Stimulated activated naive B cell treated with anti-CD40 and anti-IgM and Interleukin-4, amounts not matched to agents 10 μg/mL and 1 μg/mL and 100 μg/mL, for 72 hours (primary cell): ENCODE measurements at regions not wholly inside any gene's neighbourhood (a gene's known extent, or its start where the extent isn't known, plus 50 kb on each side); places are given as distances from the start of the nearest gene placed in this dataset.
"Not testable (repeated sequence)": the region's sequence is repeated elsewhere in the genome, so short reads cannot be mapped to it uniquely, and the experiment has no call there.

Source experiments
- ATAC-seq, 2 donors: fragments of 150-1000 bp; cut with Tn5 transposase; replicated peaks; 2 replicates each; pipeline ENCODE4 v1.10.0; 2021; ENCODE audit warnings: moderate library complexity in 1 of 2
- DNase-seq: peaks from one replicate; pipeline ENCODE4 v3.0.0; 2021
- H3K27ac Mint-ChIP-seq: one replicate; pipeline ENCODE4 v1.8.0; 2022; ENCODE audit warnings: mild to moderate bottlenecking, mixed read lengths
- H3K27me3 Mint-ChIP-seq, 2 donors: one replicate each; pipeline ENCODE4 v1.8.0; 2022; ENCODE audit warnings: mixed read lengths in 2 of 2
- H3K36me3 Mint-ChIP-seq, 2 donors: one replicate each; pipeline ENCODE4 v1.8.0; 2022; ENCODE audit warnings: mixed read lengths in 2 of 2, mild to moderate bottlenecking in 1 of 2
- H3K4me1 Mint-ChIP-seq, 2 donors: one replicate each; pipeline ENCODE4 v1.8.0; 2022; ENCODE audit warnings: mixed read lengths in 2 of 2, mild to moderate bottlenecking in 1 of 2
- H3K4me3 Mint-ChIP-seq, 2 donors: one replicate each; pipeline ENCODE4 v1.8.0; 2022; ENCODE audit warnings: mild to moderate bottlenecking in 2 of 2, mixed read lengths in 2 of 2, moderate library complexity in 1 of 2
- H3K9me3 Mint-ChIP-seq, 2 donors: one replicate each; pipeline ENCODE4 v1.8.0; 2022; ENCODE audit warnings: mixed read lengths in 2 of 2, mild to moderate bottlenecking in 1 of 2

DNA sequence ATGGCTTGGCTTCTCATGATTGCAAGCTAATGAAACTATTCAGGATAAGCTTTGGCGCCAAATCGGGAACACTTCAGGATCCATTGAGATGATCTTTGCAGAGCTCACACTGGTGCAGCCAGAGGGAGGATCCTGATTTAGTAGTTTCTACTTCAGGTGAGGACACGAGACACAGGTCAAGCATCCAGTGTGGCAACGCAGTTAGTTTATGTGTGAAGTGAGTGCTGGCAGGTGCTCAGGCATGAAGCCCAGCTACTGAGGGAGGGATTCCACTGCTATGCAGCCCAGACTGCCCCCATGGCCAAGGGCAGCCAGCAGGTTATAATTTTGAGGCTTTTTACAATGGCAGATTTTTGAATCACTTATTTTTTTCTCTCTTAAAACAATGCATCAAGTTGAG, 113.5 kb upstream of the PCED1B start:
- ATAC-seq (no peak), DNase-seq (no peak)
- H3K27ac Mint-ChIP-seq: no peak overlapping the region
- H3K4me1 Mint-ChIP-seq: no peaks in the 10 kb centered on the region
- H3K27me3 Mint-ChIP-seq: peaks cover 4 to 7% of the 10 kb centered on the region in 2 donors
- no peak overlapping the region for H3K4me3 Mint-ChIP-seq
- H3K36me3 Mint-ChIP-seq: no peaks in the 10 kb centered on the region
- no peaks in the 10 kb centered on the region for H3K9me3 Mint-ChIP-seq

DNA sequence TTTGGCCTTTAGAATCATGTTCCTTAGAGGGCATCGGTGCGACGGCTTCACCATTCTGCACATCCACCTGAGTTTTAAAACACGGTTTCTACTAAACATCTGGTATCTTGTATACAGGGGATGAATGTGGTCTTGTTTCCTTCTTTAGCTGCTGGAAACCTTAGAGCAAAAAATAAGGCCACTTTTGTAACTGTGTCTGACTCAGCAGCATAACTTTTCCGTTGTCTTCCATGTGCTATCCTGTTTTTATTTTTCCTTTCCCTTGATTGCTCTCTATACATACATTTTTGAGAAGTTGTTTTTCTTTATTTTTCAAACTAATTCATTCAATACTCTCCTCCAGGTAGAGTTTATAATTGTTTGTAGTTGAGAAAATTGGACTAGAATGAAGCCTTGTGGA, 108.8 kb upstream of the PCED1B start:
- Mint-ChIP-seq H3K27ac (no peak overlapping the region), H3K36me3 (no peaks in the 10 kb centered on the region), H3K4me3 (no peak overlapping the region), H3K27me3 (peaks cover 19 to 24% of the 10 kb centered on the region in 2 donors), H3K4me1 (no peaks in the 10 kb centered on the region), H3K9me3 (peaks cover 3 to 5% of the 10 kb centered on the region in 2 donors)
- DNase-seq: no peak
- no peak for ATAC-seq

DNA sequence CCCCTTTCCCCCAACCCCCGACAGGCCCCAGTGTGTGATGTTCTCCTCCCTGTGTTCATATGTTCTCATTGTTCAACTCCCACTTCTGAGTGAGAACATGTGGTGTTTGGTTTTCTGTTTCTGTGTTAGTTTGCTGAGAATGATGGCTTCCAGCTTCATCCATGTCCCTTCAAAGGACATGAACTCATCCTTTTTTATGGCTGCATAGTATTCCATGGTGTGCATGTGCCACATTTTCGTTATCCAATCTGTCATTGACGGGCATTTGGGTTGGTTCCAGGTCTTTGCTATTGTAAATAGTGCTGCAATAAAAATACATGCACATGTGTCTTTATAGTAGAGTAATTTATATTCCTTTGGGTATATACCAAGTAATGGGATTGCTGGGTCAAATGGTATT, 105.5 kb upstream of the PCED1B start:
- not testable (repeated sequence) for H3K36me3 Mint-ChIP-seq, H3K4me3 Mint-ChIP-seq, ATAC-seq, H3K27ac Mint-ChIP-seq, DNase-seq, H3K9me3 Mint-ChIP-seq, H3K4me1 Mint-ChIP-seq
- peaks cover 31 to 33% of the 10 kb centered on the region in 2 donors for H3K27me3 Mint-ChIP-seq

DNA sequence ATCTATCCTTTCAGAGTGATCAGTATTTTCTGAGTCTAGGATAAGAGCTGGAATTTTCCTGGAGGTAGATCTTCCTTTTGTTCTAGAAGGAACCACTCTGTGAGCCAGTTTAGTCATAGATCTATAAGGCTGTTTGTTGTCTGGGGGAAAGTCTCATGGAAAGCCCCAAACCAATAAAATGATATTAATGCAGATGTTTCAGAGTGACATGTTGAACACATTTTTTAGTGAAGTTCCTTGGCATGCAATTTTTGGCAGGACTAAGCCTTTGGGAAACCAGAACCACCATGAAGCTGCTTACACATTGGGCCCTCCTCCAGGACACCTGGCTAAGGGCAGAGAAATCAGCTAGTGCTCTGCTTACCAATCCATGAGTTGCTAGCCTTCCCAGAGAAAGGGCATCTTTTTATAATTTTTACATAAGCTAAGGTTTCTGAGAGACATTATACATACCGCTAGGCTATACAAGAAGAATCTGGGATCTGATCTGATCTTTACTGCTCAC, 101.5 kb upstream of the PCED1B start:
- Mint-ChIP-seq H3K27me3 (peaks cover 26 to 29% of the 10 kb centered on the region in 2 donors), H3K27ac (no peak overlapping the region), H3K9me3 (peaks cover 3 to 8% of the 10 kb centered on the region in 2 donors), H3K4me1 (no peaks in the 10 kb centered on the region), H3K4me3 (no peak overlapping the region), H3K36me3 (peaks cover 0 to 1% of the 10 kb centered on the region in 2 donors)
- ATAC-seq (no peak), DNase-seq (no peak)

DNA sequence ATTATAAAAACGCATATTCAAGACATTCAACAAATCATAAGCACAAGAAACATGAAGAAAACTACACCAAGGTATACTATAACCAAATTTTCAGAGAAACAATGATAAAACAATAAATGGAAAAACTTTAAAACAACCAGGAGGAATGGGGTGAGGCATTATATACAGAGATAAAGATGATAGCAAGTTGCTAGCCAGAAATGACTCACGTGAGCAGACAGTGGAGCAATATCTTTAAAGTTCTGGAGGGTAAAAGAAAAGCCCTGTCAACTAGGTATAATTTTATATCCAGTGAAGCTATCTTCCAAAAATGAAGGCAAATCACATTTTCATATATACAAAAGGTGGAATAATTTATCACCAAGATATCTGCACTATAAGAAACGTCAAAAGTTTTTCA, 97.8 kb upstream of the PCED1B start:
- H3K27ac Mint-ChIP-seq: no peak overlapping the region

DNA sequence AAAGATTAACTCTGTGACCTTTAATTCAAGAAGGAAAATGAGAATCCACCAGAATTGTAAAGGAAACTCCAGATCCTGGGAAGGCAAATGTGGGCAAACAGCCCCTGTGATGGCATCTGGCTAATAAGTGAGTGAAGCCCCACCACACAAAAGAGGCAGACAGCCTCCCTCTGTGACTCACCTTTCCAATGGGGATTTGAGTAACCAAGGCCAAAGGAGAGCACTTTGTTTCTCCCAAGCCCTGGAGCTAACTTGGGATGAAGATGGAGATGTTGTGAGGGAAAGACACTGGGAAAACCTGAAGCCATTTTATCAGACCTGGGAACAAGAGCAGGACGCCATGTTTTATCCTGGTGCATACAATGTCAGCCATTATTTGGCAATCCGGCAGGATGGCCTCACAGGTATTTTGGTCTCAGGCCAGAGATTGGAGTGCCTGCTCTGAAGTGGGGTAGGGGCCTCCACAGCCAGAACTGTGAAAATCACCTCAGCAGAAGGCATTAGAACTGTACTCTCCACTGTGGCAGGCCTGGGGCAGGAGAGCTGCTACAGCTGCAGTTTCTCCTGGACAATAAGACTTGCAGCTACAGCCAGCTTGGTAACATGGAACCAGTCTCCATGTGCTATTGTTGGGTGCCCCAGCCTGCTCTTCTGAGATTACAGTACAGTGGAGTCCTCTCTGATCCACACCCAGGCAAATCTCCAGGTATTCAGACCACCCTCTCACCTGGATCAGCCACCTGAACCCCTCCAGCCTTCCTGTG, 96.6 kb upstream of the PCED1B start:
- ATAC-seq (no peak), DNase-seq (no peak)
- peaks cover 9 to 18% of the 10 kb centered on the region in 2 donors for H3K27me3 Mint-ChIP-seq
- peaks cover 0 to 1% of the 10 kb centered on the region in 2 donors for H3K36me3 Mint-ChIP-seq
- peaks cover 4 to 21% of the 10 kb centered on the region in 2 donors for H3K4me1 Mint-ChIP-seq
- H3K27ac Mint-ChIP-seq: no peak overlapping the region
- no peak overlapping the region for H3K4me3 Mint-ChIP-seq
- peaks cover 0 to 3% of the 10 kb centered on the region in 2 donors for H3K9me3 Mint-ChIP-seq

More for the DNA sequence above, 97.8 kb upstream of the PCED1B start:
- no peak for ATAC-seq
- Mint-ChIP-seq H3K4me1 (peaks cover 2 to 12% of the 10 kb centered on the region in 2 donors), H3K27me3 (peaks cover 13 to 23% of the 10 kb centered on the region in 2 donors), H3K9me3 (peaks cover 0 to 3% of the 10 kb centered on the region in 2 donors), H3K4me3 (no peak overlapping the region), H3K36me3 (peaks cover 0 to 1% of the 10 kb centered on the region in 2 donors)
- DNase-seq: no peak

DNA sequence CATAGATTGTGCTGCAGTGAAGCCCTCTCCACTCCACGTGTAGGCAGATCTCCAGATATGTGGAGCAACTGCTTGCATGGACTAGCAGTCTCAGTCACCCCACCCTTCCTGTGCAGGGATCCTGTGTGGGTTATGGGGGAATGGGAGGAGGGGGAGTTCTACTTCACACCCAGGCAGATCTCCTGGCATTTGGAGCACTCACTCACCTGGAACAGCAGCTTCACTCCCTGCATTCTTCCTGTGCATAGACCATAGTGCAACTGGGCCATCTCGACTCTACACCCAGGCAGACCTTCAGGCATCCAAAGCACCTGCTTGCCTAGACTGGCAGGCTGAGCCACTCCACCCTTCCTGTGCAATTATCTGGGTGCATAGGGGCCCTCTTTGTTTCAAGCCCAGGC, 96.0 kb upstream of the PCED1B start:
- DNase-seq (no peak), ATAC-seq (peak; percentile 5 to 18)
- H3K4me3 Mint-ChIP-seq: no peak overlapping the region
- peaks cover 0 to 7% of the 10 kb centered on the region in 2 donors for H3K9me3 Mint-ChIP-seq
- peaks cover 0 to 4% of the 10 kb centered on the region in 2 donors for H3K36me3 Mint-ChIP-seq
- no peak overlapping the region for H3K27ac Mint-ChIP-seq
- H3K27me3 Mint-ChIP-seq: peaks cover 12 to 19% of the 10 kb centered on the region in 2 donors
- peaks cover 4 to 21% of the 10 kb centered on the region in 2 donors for H3K4me1 Mint-ChIP-seq

DNA sequence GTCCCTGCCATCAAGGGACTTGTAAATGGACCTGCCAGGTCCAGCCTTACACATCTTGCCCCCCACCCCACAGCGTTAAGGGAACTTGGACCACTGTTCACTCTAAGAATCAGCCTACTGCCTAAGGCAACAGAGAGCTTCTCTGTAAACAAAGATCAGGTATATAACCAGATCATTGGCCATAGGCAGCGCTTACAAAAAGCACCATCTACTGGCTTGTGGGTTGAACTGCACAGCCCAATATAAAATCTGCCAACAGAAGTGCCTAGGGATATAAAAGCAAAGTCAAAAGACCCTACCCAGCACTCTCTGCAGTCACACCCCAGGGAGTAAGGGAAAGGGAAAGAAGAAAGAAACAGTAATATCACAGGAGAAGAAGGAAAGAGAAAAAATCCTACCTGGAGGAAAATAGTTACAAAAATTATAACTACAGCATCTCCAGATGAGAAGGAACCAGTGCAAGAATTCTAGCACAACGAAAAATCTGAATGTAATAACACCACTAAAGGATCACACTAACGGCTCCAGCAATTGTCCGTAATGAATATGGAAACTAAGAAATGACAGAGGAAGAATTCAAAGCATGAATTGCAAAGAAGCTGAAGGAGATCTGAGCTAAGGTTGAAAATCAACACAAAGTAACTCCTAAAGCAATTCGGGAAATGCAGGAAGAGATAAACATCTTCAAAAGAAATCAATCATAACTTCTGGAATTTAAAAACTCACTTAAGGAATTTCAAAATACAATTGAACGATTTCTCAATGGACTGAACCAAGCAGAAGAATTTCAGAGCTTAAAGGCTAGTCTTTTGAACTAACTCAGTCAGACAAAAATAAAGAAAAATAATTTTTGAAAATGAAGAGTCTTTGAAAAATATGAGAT, 95.2 kb upstream of the PCED1B start:
- H3K4me3 Mint-ChIP-seq: no peak overlapping the region

DNA sequence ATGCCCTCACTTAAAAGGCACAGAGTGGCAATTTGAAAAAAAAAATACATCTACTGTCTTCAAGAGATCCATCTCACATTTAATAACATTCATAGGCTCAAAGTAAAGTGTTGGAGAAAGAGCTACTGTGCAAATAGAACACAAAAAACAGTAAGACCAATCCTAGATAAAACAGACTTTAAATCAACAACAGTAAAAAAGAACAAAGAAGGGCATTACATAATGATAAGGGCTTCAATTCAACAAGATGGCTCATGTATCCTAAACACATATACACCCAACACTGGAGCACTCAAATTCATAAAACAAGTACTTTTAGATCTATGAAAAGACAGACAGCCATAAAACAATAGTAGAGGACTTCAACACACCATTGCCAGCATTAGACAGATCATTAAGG, 93.6 kb upstream of the PCED1B start:
- ATAC-seq: no peak
- no peak overlapping the region for H3K27ac Mint-ChIP-seq
- H3K9me3 Mint-ChIP-seq: peaks cover 10 to 17% of the 10 kb centered on the region in 2 donors
- H3K4me1 Mint-ChIP-seq: peaks cover 4 to 21% of the 10 kb centered on the region in 2 donors
- H3K27me3 Mint-ChIP-seq: peaks cover 14 to 17% of the 10 kb centered on the region in 2 donors
- no peak for DNase-seq
- H3K4me3 Mint-ChIP-seq: no peak overlapping the region
- H3K36me3 Mint-ChIP-seq: peaks cover 5 to 15% of the 10 kb centered on the region in 2 donors

More for the DNA sequence above, 95.2 kb upstream of the PCED1B start:
- peaks cover 3 to 7% of the 10 kb centered on the region in 2 donors for H3K9me3 Mint-ChIP-seq
- DNase-seq (peak; percentile 17), ATAC-seq (peak; percentile 79 to 80)
- peaks cover 10 to 17% of the 10 kb centered on the region in 2 donors for H3K27me3 Mint-ChIP-seq
- H3K4me1 Mint-ChIP-seq: peaks cover 4 to 21% of the 10 kb centered on the region in 2 donors
- no peak overlapping the region for H3K27ac Mint-ChIP-seq
- H3K36me3 Mint-ChIP-seq: peaks cover 3% of the 10 kb centered on the region in 2 donors

DNA sequence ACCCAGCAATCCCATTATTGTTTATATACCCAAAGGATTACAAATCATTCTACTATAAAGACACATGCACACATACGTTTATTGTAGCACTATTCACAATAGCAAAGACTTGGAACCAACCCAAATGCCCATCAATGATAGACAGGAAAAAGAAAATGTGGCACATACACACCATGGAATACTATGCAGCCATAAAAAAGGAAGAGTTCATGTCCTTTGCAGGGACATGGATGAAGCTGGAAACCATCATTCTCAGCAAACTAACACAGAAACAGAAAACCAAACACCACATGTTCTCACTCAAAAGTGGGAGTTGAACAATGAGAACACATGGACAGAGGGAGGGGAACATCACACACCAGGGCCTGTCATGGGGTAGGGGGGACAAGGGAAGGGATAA, 91.3 kb upstream of the PCED1B start:
- Mint-ChIP-seq H3K4me1 (peaks cover 4 to 21% of the 10 kb centered on the region in 2 donors), H3K9me3 (peaks cover 13 to 27% of the 10 kb centered on the region in 2 donors), H3K27me3 (peaks cover 15 to 19% of the 10 kb centered on the region in 2 donors), H3K36me3 (peaks cover 10 to 18% of the 10 kb centered on the region in 2 donors)
- not testable (repeated sequence) for ATAC-seq, DNase-seq, H3K27ac Mint-ChIP-seq, H3K4me3 Mint-ChIP-seq

DNA sequence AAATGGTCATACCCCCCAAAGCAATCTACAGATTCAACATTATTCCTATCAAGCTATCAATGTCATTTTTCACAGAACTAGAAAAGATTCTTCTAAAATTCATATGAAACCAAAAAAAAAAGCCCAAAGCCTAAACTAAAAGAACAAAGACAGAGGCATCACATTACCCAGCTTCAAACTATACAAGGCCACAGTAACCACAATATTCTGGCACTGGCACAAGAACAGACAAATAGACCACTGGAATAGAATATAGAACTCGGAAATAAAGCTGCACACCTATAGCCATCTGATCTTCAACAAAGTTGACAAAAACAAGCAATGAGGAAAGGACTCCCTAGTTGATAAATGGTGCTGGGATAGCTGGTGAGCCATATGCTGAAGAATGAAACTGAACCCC, 89.2 kb upstream of the PCED1B start:
- Mint-ChIP-seq H3K4me1 (peaks cover 2 to 12% of the 10 kb centered on the region in 2 donors), H3K27ac (no peak overlapping the region), H3K27me3 (peaks cover 9 to 13% of the 10 kb centered on the region in 2 donors), H3K36me3 (peaks cover 10 to 18% of the 10 kb centered on the region in 2 donors), H3K4me3 (no peak overlapping the region), H3K9me3 (peaks cover 13 to 27% of the 10 kb centered on the region in 2 donors)
- ATAC-seq: no peak
- DNase-seq: no peak

DNA sequence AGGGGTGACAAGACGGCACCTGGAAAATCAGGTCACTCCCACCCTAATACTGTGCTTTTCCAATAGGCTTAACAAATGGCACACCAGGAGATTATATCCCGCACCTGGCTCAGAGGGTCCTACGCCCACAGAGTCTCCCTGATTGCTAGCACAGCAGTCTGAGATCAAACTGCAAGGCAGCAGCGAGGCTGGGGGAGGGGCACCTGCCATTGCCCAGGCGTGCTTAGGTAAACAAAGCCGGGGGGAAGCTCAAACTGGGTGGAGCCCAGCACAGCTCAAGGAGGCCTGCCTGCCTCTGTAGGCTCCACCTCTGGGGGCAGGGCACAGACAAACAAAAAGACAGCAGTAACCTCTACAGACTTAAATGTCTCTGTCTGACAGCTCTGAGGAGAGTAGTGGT, 87.4 kb upstream of the PCED1B start:
- not testable (repeated sequence) for DNase-seq, ATAC-seq, H3K4me3 Mint-ChIP-seq, H3K4me1 Mint-ChIP-seq, H3K27ac Mint-ChIP-seq
- peaks cover 10 to 18% of the 10 kb centered on the region in 2 donors for H3K36me3 Mint-ChIP-seq
- H3K9me3 Mint-ChIP-seq: peaks cover 16 to 27% of the 10 kb centered on the region in 2 donors
- peaks cover 9 to 13% of the 10 kb centered on the region in 2 donors for H3K27me3 Mint-ChIP-seq

DNA sequence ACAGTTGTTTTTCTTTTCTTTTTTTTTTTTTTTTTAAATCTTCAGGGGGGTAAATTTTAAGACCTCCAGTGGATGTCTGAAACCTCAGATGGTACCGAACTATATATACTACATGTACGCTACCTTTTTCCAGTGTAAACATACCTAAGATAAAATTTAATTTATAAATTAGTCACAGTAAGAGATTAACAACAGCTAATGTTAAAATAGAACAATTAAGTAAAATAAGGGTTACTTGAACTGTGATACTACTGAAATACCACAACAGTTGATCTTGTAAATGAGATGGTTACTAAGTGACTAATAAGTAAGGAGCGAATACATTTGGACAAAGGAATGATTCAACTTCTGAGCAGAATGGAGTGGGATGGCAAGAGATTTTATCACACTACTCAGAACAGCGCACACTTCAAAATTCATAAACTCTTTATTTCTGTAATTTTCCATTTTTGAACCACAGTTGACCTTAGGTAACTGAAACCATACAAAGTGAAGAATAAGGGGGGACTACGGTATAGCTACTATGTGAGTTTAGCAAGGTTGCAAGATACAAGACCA, 80.5 kb upstream of the PCED1B start:
- DNase-seq (no peak), ATAC-seq (no peak)
- Mint-ChIP-seq H3K36me3 (no peaks in the 10 kb centered on the region), H3K27ac (no peak overlapping the region), H3K4me3 (no peak overlapping the region), H3K4me1 (no peaks in the 10 kb centered on the region), H3K9me3 (peaks cover 0 to 4% of the 10 kb centered on the region in 2 donors), H3K27me3 (peaks cover 4 to 8% of the 10 kb centered on the region in 2 donors)

DNA sequence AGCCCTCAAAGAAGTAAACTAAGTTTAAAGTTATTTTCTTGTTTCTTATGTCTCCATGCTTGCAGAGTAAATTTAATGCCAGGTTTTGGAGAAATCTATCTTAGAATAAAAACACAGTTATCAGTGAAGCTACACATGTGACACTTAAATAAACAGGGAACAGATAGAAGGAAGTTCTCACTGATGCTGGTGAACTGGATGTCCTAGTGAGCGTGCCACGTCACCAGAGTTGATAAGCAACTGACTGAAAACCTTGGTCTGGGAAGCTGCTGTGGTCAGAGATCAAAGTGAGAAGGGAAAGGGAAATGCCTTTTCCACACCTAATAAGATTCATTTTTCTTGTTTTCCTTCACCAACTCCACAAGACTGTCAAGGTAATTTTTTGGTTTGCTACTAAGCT, 74.8 kb upstream of the PCED1B start:
- no peak for DNase-seq
- peaks cover 8% of the 10 kb centered on the region in 2 donors for H3K27me3 Mint-ChIP-seq
- H3K27ac Mint-ChIP-seq: no peak overlapping the region
- no peak overlapping the region for H3K4me3 Mint-ChIP-seq
- no peak for ATAC-seq
- H3K4me1 Mint-ChIP-seq: no peaks in the 10 kb centered on the region
- no peaks in the 10 kb centered on the region for H3K36me3 Mint-ChIP-seq
- no peaks in the 10 kb centered on the region for H3K9me3 Mint-ChIP-seq
